Posterior vena cava (tissue), 2 donors: ENCODE measurements at regions not wholly inside any gene's neighbourhood (a gene's known extent, or its start where the extent isn't known, plus 50 kb on each side); places are given as distances from the start of the nearest gene placed in this dataset.
"Not testable (repeated sequence)": the region's sequence is repeated elsewhere in the genome, so short reads cannot be mapped to it uniquely, and the experiment has no call there.

Source experiments
- DNase-seq: peaks from one replicate; pipeline ENCODE4 v3.0.0-alpha.2; 2020; ENCODE audit warnings: low spot score
- intact Hi-C, 2 donors: fragments of 100-400 bp; cut with DNase I; formaldehyde crosslinking; loops; one replicate each; pipeline versions ENCODE4 v1.14.1 to v1.14.2; 2022 to 2023
- donor health status: DM: yes; HTN: yes; CAD: no.
- donor health status: DM: yes; HTN: yes; CAD: no.

GRCh38 chr1:5740865-5741860, 251.1 kb downstream of the NPHP4 start:
- DNase-seq = peak; percentile 66
- intact Hi-C loops = loop anchor here in 1 of 2 donors (10.0 kb wide), 1 partner anchor 226 kb away; no protein-coding TSS in a partner anchor

- no peak for DNase-seq
- intact Hi-C loops = loop anchor here in 1 of 2 donors (10.0 kb wide), 1 partner anchor 226 kb away; no protein-coding TSS in a partner anchor
Observed at GRCh38 chr1:5740450-5740849, 251.8 kb downstream of the NPHP4 start.

DNA sequence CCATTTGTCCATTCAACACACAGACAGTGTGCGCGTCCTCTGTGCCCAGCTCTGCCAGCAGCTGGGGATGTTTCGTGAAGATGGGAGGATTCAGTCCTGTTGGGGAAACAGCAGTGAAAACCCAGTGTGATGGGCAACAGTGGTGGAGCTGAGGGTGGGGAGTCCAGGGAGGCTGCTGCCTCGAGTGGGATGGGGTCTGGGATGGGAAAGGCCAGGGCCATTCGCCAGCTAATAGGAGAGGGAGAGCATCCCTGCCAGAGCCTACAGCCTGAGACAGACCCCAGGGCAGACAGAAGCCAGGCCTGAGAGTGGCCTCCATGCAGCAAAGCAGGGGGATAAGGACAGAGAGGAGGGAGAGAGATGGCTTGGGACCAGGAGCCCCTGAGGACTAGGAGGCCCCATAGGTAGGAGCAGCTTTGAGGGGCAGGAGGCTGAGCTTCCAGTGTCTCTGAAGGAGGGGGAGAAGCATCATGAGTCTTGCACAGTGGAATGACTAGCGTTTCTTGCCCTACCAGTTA, 252.6 kb downstream of the NPHP4 start:
- intact Hi-C loops = loop anchor here in 1 of 2 donors (10.0 kb wide), 1 partner anchor 225 kb away; no protein-coding TSS in a partner anchor
- DNase-seq = no peak

GRCh38 chr1:5738911-5739462, 253.2 kb downstream of the NPHP4 start:
- DNase-seq = peak; percentile 77
- intact Hi-C loops = no loop called here

GRCh38 chr1:5737081-5737480, 255.1 kb downstream of the NPHP4 start:
- no peak for DNase-seq
- intact Hi-C loops = no loop called here

GRCh38 chr1:5734996-5735395, 257.2 kb downstream of the NPHP4 start:
- DNase-seq = peak; percentile 32
- intact Hi-C loops = no loop called here

- intact Hi-C loops = no loop called here
- peak; percentile 50 for DNase-seq
Observed at GRCh38 chr1:5734414-5734813, 257.8 kb downstream of the NPHP4 start.

DNA sequence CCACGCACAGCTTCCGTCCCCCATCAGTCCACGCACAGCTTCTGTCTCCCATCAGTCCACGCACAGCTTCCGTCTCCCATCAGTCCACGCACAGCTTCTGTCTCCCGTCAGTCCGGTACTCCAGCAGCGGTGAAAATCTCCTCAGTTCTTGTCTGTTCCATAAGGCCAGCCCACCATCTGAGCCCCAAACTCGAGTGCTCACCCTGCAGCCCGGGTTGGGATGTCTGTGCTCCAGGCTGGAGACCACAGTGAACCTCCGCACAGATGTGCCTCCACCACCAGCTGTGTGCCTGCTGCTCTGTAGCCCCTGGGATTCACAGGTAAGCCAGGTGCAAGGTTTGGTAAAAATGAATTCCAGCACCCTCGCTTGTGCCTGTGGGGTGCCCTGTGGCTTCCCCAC, 258.6 kb downstream of the NPHP4 start:
- intact Hi-C loops = no loop called here
- DNase-seq = peak; percentile 20

DNA sequence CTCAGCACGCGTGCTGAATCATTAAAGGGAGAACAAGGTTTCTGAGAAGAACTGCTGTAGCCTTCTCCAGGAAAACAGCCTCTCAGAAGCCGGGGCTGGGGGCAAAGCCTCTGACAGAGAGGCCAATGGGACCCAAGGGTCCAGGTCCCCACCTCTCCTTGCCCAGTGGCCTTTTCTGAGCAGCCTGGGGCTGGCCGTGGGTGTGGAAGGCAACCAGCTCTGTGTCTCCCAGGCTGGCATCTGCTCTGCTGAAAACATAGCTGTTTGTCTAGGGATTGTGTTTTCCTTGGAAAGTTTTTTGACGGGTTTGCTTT, 261.2 kb downstream of the NPHP4 start:
- intact Hi-C loops = no loop called here

DNA sequence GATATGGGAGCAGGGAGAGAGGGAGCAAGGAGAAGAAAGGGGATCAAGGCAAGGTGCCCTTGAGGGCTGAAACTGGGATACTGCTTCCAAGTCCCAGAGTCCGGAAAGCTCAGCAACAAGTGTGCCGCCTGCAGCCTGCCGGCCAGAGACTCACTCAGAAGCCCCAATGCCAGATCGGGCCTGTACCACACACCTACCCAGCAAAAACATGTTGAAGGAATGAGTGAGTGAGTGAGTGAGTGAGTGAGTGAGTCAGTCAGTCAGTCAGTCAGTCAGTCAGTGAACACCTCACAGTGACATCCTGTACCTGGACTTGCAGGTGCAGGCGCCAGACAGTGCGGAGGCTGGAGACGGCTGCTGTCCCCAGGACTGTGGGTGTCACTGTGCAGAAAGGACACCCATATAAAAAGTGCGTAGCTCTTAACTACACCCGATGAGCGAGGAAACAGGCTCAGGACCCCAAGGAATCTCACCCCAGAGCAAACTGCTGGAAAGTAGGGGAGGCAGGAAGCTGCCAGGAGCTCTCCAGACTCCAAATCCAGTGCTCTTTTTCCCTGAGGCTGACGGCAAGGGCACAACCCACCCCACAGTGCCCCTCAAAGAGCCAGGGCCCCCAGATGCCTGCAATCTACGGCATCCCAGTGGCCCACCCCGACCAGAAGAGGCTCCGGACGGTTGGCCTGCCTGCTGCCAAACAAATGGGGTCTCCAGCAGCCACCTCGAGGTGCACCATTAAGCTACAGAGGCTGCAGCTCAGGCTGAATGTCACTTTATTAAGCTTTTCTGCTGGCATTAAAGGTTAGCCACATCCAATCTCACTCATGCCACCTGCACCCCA, 261.7 kb downstream of the NPHP4 start:
- intact Hi-C loops = no loop called here
- peak; percentile 60 for DNase-seq

More for the DNA sequence above, 261.2 kb downstream of the NPHP4 start:
- no peak for DNase-seq

DNA sequence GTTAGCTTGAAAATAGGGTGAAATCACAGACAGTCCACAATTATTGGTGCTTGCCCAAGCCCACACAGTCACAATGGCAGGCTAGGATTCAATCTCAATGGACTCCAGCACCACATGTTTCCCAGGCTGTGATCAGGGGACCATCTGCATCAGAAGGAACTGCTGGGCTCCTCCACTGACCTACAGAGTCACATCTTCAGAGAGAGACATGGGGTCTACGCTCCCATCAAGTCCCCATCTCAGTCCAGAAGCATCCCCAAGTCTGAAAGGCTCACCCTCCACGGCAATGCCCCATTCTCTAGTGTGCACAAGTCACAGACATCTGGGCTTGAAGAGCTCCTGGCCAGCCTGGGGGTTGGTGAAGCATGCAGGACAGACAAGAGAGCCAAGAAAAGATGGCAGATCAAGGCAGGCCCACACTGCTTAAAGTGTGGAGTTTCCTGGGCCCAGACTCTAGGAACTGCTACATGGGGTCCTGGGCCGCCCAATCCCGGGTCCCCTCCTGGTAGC, 262.5 kb downstream of the NPHP4 start:
- DNase-seq = no peak
- intact Hi-C loops = no loop called here

GRCh38 chr1:5728663-5729355, 263.4 kb downstream of the NPHP4 start:
- peak; percentile 22 for DNase-seq
- intact Hi-C loops = no loop called here

DNA sequence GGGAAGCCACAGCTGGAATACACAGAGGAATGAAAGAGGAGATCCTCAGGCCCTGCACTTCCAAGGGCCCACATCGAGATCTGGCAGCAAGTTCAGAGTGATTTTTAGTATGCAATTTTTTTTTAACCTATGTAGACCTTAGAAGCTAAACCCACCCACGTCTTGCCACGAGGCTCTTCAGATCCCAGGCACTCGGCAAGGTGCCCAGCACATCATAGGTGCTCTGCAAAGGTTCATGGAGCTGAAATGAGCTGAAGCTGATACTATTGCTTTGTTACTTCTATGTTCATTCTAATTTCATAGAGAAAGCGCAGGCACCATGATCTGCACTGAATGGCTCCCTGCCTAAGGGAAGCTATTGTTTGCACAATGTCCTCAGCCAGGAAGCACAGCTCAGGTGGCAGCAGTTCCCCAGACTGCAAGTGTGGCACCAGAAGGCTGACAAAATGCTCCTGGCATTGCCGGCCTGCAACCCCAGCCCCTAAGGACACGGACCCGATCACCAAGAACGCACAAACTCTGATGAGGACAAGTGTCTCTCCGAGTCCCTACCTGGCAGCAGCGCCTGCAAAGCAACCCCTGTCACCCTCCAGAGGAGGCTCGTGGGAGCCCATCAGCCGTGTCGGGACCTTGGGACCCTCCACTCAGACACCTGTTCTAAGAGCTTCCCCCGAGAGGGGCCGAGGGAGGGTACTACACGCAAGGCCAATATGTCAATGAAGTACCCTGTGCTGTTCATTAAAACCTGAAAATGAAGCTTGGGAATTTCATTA, 264.2 kb downstream of the NPHP4 start:
- intact Hi-C loops = no loop called here
- peak; percentile 26 for DNase-seq

DNA sequence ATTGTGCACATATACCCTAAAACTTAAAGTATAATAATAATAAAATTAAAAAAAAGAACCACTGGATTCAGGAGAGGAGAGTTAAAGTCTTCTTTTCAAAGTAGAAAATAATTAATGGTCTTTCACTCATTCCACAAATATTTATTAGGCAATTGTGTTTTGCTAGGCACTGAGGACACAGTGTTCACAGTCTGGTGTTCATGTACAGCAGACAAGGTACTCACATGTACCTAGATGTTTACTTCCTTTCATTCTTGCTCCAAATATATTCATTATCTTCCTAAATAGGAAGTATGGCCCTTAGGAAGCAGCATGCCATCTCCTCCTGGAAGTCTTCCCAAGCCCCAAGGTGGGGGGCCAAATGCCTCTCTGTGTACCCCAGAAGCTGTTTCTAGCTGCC, 265.0 kb downstream of the NPHP4 start:
- intact Hi-C loops = no loop called here
- DNase-seq = peak; percentile 31

DNA sequence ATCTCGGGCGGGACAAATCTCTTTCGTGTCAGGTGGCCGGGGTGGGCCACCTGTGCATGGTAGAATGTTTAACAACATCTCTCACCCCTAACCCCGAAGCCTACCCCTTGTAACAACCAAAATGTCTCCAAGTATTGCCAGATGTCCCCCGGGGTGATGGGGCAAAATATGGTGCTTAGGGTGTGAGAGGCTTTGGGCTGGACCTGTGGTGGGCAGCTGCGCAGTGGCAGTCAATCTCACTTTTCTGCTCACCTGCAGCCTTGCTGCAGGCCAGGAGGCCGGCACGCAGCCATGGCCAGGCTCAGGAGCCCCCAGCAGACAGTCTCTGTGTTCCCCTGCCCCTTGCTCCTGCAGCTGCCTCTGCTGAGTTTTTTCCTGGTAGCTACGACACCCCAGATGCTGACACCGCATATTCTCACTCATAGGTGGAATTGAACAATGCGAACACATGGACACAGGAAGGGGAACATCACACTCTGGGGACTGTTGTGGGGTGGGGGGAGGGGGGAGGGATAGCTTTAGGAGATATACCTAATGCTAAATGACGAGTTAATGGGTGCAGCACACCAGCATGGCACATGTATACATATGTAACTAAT, 265.5 kb downstream of the NPHP4 start:
- intact Hi-C loops, DNase-seq: not testable (repeated sequence)

GRCh38 chr1:5725855-5726585, 266.2 kb downstream of the NPHP4 start:
- intact Hi-C loops = no loop called here
- DNase-seq = no peak

DNA sequence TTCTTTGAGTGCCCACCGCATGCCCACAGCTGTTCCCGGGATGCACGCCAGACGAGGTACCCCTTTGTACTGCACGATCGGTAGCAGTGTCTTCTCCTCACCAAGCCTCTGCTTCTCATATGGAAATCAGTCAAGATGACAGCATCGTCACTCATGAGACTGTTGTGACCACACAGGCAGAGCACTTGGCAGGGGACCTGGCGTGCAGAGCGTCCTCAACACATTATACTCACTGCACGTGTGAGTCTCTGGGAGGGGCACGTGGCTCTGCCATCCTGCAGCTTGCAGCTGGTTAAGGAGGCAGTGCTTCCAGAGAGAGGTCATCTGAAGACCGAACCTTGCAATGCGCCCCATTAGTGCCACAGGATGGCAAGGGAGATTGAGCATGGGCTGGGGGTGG, 266.8 kb downstream of the NPHP4 start:
- intact Hi-C loops = no loop called here
- DNase-seq = no peak
